HCT116 (cell line): ENCODE measurements at regions not wholly inside any gene's neighbourhood (a gene's known extent, or its start where the extent isn't known, plus 50 kb on each side); places are given as distances from the start of the nearest gene placed in this dataset.

Experiments
- CBX3 ChIP-seq: IDR thresholded peaks from 2 replicates; pipeline ENCODE4 v1.6.1; 2012; ENCODE audit warnings: low read depth
- CTCF ChIP-seq, 3 experiments: fragments of 200-600 bp in 1 of 3; sonication (generic) in 1 of 3; IDR thresholded peaks in 2 of 3; conservative IDR thresholded peaks in 1 of 3; 2 replicates each; pipeline ENCODE4 v1.5.1; 2012 to 2017; ENCODE audit warnings: low read depth in 2 of 3, low read length in 2 of 3, antibody characterized with exemption in 1 of 3, borderline replicate concordance in 1 of 3, control low read depth in 1 of 3, mild to moderate bottlenecking in 1 of 3, mixed read lengths in 1 of 3, mixed run types in 1 of 3, moderate library complexity in 1 of 3; ENCODE audit not compliant: insufficient read depth in 1 of 3
- ELF1 ChIP-seq: IDR thresholded peaks from 2 replicates; pipeline ENCODE4 v1.6.1; 2012; ENCODE audit warnings: low read depth, borderline replicate concordance
- JUND ChIP-seq: IDR thresholded peaks from 2 replicates; pipeline ENCODE4 v1.6.1; 2012
- MAX ChIP-seq: IDR thresholded peaks from 2 replicates; pipeline ENCODE4 v1.6.1; 2012
- POLR2A ChIP-seq: IDR thresholded peaks from 2 replicates; pipeline ENCODE4 v1.7.0; 2011; ENCODE audit warnings: borderline replicate concordance; ENCODE audit not compliant: insufficient read depth, insufficient read length; ENCODE audit errors: extremely low read depth
- RAD21 ChIP-seq: IDR thresholded peaks from 2 replicates; pipeline ENCODE4 v1.6.1; 2012; ENCODE audit warnings: low read depth, mild to moderate bottlenecking
- SIN3A ChIP-seq: IDR thresholded peaks from 2 replicates; pipeline ENCODE4 v1.6.1; 2012; ENCODE audit warnings: low read depth
- ZNF274 ChIP-seq: fragments of 200-500 bp; sonication (Bioruptor generic); IDR thresholded peaks from 2 replicates; pipeline ENCODE4 v1.6.1; 2014; ENCODE audit warnings: mild to moderate bottlenecking, low read depth, low read length, inconsistent platforms
- TF ChIP-seq, protein P1 (sequence below): IDR thresholded peaks from 2 replicates; pipeline ENCODE4 v1.6.1; 2012
- TF ChIP-seq, protein P2 (sequence below): IDR thresholded peaks from 2 replicates; pipeline ENCODE4 v1.6.1; 2012; ENCODE audit warnings: low read depth
- TF ChIP-seq, protein P3 (sequence below): IDR thresholded peaks from 2 replicates; pipeline ENCODE4 v1.6.1; 2011; ENCODE audit warnings: mild to moderate bottlenecking, low read length, moderate library complexity; ENCODE audit not compliant: insufficient replicate concordance; ENCODE audit errors: extremely low read depth

DNA sequence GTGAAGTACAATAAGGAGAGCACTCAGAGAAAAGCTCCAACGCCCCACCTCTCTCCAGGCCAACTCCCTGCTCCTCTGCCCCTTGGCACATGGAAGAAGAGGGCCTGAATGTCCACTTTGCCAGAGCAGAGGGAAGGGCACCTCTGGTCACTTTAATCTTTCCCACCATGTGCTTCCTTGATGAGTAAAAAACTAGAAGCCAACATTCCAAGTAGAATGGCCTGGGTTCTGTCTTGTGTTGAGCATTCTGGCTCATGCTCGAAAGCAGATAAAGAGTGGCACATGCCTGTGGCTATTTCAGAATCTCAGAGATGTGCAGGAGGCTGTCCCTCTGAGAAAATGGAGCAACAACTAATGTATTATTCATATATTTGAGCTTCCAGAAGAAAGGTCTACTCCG is 177.4 kb upstream of the PLN start:
- TF ChIP-seq CTCF (IDR thresholded peaks at IDR 0.05 in 2 of 3, conservative IDR thresholded peaks at IDR 0.05 in 1 of 3; ENCODE audit: borderline replicate concordance in 1 of 3, insufficient read depth in 1 of 3, low read depth in 2 of 3, low read length in 2 of 3) (no peak), POLR2A (no peak), MAX (no peak), RAD21 (no peak), ZNF274 (no peak), SIN3A (no peak), ELF1 (no peak), CBX3 (no peak), JUND (no peak)
- TF ChIP-seq, protein P1, sequence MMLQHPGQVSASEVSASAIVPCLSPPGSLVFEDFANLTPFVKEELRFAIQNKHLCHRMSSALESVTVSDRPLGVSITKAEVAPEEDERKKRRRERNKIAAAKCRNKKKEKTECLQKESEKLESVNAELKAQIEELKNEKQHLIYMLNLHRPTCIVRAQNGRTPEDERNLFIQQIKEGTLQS, result no peak
- TF ChIP-seq, protein P2, sequence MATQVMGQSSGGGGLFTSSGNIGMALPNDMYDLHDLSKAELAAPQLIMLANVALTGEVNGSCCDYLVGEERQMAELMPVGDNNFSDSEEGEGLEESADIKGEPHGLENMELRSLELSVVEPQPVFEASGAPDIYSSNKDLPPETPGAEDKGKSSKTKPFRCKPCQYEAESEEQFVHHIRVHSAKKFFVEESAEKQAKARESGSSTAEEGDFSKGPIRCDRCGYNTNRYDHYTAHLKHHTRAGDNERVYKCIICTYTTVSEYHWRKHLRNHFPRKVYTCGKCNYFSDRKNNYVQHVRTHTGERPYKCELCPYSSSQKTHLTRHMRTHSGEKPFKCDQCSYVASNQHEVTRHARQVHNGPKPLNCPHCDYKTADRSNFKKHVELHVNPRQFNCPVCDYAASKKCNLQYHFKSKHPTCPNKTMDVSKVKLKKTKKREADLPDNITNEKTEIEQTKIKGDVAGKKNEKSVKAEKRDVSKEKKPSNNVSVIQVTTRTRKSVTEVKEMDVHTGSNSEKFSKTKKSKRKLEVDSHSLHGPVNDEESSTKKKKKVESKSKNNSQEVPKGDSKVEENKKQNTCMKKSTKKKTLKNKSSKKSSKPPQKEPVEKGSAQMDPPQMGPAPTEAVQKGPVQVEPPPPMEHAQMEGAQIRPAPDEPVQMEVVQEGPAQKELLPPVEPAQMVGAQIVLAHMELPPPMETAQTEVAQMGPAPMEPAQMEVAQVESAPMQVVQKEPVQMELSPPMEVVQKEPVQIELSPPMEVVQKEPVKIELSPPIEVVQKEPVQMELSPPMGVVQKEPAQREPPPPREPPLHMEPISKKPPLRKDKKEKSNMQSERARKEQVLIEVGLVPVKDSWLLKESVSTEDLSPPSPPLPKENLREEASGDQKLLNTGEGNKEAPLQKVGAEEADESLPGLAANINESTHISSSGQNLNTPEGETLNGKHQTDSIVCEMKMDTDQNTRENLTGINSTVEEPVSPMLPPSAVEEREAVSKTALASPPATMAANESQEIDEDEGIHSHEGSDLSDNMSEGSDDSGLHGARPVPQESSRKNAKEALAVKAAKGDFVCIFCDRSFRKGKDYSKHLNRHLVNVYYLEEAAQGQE, result no peak
- TF ChIP-seq, protein P3, sequence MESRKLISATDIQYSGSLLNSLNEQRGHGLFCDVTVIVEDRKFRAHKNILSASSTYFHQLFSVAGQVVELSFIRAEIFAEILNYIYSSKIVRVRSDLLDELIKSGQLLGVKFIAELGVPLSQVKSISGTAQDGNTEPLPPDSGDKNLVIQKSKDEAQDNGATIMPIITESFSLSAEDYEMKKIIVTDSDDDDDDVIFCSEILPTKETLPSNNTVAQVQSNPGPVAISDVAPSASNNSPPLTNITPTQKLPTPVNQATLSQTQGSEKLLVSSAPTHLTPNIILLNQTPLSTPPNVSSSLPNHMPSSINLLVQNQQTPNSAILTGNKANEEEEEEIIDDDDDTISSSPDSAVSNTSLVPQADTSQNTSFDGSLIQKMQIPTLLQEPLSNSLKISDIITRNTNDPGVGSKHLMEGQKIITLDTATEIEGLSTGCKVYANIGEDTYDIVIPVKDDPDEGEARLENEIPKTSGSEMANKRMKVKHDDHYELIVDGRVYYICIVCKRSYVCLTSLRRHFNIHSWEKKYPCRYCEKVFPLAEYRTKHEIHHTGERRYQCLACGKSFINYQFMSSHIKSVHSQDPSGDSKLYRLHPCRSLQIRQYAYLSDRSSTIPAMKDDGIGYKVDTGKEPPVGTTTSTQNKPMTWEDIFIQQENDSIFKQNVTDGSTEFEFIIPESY, result no peak
